Psoas muscle (tissue), 7 donors: ENCODE measurements at regions not wholly inside any gene's neighbourhood (a gene's known extent, or its start where the extent isn't known, plus 50 kb on each side); places are given as distances from the start of the nearest gene placed in this dataset.
"Not testable (repeated sequence)": the region's sequence is repeated elsewhere in the genome, so short reads cannot be mapped to it uniquely, and the experiment has no call there.

Source experiments
- ATAC-seq, 4 donors: fragments of 200-7000 bp; cut with Tn5 transposase; one replicate each; pipeline ENCODE4 v1.9.1; 2020; ENCODE audit warnings: moderate library complexity in 3 of 4, mild to moderate bottlenecking in 2 of 4
- DNase-seq, 2 donors: peaks; one replicate each; pipeline ENCODE4 v3.0.0-alpha.2; 2020
- H3K27ac ChIP-seq: fragments of 200-600 bp; one replicate; pipeline ENCODE4 v1.8.0; 2022
- H3K27me3 ChIP-seq, 3 donors: fragments of 200-600 bp in 1 of 3; one replicate each; pipeline versions ENCODE4 v1.6.1 to v1.8.0; 2013 to 2022; ENCODE audit warnings: low read length in 2 of 3, mild to moderate bottlenecking in 2 of 3, moderate library complexity in 1 of 3; ENCODE audit not compliant: insufficient read depth in 3 of 3
- H3K36me3 ChIP-seq, 2 donors: fragments of 200-600 bp in 1 of 2; one replicate each; pipeline versions ENCODE4 v1.6.1 to v1.8.0; 2013 to 2022; ENCODE audit warnings: low read depth in 1 of 2, mild to moderate bottlenecking in 1 of 2, moderate library complexity in 1 of 2; ENCODE audit not compliant: insufficient read depth in 1 of 2
- H3K4me1 ChIP-seq: fragments of 200-600 bp; one replicate; pipeline ENCODE4 v1.8.0; 2022
- H3K4me3 ChIP-seq: fragments of 200-600 bp; one replicate; pipeline ENCODE4 v1.8.0; 2022; ENCODE audit warnings: mild to moderate bottlenecking
- H3K9me3 ChIP-seq: fragments of 200-600 bp; one replicate; pipeline ENCODE4 v1.8.0; 2022
- CTCF ChIP-seq: fragments of 200-600 bp; IDR thresholded peaks from one replicate; pipeline ENCODE4 v1.8.0; 2022; ENCODE audit warnings: antibody characterized with exemption
- WGBS, 3 donors: extraction: QIAGEN DNeasy Blood & Tissue Kit; methylation state at CpG; one replicate each; pipeline versions ENCODE4 v1.1.6 to v1.1.7; 2013; 5-methylcytosine and 5-hydroxymethylcytosine counted together
- intact Hi-C, 2 donors: fragments of 100-400 bp; cut with DNase I; formaldehyde crosslinking; loops; one replicate each; pipeline versions ENCODE4 v1.11.0 to v1.14.2; 2022
- donor health status: healthy with polysubstance abuse.
- donor health status: DM: no; HTN: no; CAD: no; lungs with moderate emphysema.
- donor health status: Bipolar disorder and iron deficiency.
- donor health status: healthy.
- donor health status: DM: yes; HTN: yes; CAD: no.
- donor health status: DM: no; HTN: no; CAD: no.
- donor health status: DM: yes; HTN: yes; CAD: no.

DNA sequence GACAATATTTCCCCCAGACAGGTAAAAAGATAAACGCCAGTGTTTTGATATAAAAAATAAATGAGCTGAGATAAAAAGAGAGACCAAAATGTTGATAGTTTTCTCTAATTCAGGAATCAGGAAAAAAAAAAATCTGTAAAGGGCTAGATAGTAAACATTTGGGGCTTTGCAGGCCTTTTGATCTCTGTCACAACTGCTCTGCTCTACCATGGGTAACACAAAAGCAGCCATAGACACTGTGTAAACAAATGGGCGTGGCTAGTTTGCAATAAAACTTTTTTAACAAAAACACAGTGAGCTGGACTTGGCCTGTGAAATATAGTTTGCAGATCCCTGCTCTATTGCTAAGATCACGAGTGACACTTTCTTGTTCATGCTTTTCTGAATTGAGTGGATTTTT lies 219.1 kb upstream of the STXBP5 start:
- Histone ChIP-seq H3K27me3 (no peaks in the 10 kb centered on the region), H3K9me3 (peaks cover 9% of the 10 kb centered on the region), H3K4me3 (no peak overlapping the region), H3K36me3 (no peaks in the 10 kb centered on the region), H3K4me1 (no peaks in the 10 kb centered on the region), H3K27ac (no peak overlapping the region)
- DNase-seq (no peak), ATAC-seq (no peak)
- WGBS, 3 donors = 60 to 70% (median 68%) methylated on average over 3 of the region's 3 CpGs
- intact Hi-C loops = no loop called here
- no peak for TF ChIP-seq CTCF

DNA sequence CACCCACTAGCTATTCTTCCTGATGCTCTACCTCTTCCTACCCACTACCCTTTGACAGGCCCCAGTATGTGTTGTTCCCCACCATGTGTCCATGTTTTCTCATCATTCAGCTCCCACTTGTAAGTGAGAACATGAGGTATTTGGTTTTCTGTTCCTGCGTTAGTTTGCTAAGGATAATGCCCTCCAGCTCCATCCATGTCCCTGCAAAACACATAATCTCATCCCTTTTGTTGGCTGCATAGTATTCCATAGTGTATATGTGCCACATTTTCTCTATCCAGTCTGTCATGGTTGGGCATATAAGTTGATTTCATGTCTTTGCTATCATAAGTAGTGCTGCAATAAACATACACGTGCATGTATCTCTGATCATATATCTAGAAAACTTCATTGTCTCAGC lies 218.3 kb upstream of the STXBP5 start:
- peaks cover 9% of the 10 kb centered on the region for H3K9me3 ChIP-seq
- 92 to 98% (median 95%) methylated on average over 2 of the region's 2 CpGs for WGBS, 3 donors
- H3K4me1 ChIP-seq = no peaks in the 10 kb centered on the region
- H3K36me3 ChIP-seq = no peaks in the 10 kb centered on the region
- no peaks in the 10 kb centered on the region for H3K27me3 ChIP-seq
- ATAC-seq = no peak
- TF ChIP-seq CTCF = no peak
- no peak for DNase-seq
- H3K4me3 ChIP-seq = no peak overlapping the region
- intact Hi-C loops = no loop called here
- H3K27ac ChIP-seq = no peak overlapping the region

DNA sequence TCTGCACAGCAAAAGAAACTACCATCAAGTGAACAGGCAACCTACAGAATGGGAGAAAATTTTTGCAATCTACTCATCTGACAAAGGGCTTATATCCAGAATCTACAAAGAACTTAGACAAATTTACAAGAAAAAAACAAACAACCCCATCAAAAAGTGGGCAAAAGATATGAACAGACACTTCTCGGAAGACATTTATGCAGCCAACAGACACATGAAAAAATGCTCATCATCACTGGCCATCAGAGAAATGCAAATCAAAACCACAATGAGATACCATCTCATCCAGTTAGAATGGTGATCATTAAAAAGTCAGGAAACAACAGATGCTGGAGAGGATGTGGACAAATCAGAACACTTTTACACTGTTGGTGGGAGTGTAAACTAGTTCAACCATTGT lies 216.3 kb upstream of the STXBP5 start:
- H3K9me3 ChIP-seq, H3K27me3 ChIP-seq, H3K36me3 ChIP-seq, H3K27ac ChIP-seq, intact Hi-C loops, H3K4me1 ChIP-seq, ATAC-seq, DNase-seq, H3K4me3 ChIP-seq: not testable (repeated sequence)
- 92 to 100% (median 96%) methylated on average over 1 of the region's 1 CpG for WGBS, 3 donors

GRCh38 chr6:146989860-146990259 lies 214.4 kb upstream of the STXBP5 start:
- intact Hi-C loops = no loop called here
- Histone ChIP-seq H3K4me1 (no peaks in the 10 kb centered on the region), H3K27ac (no peak overlapping the region), H3K27me3 (no peaks in the 10 kb centered on the region), H3K9me3 (peaks cover 9% of the 10 kb centered on the region), H3K36me3 (no peaks in the 10 kb centered on the region), H3K4me3 (no peak overlapping the region)
- no peak for ATAC-seq
- DNase-seq = no peak
- WGBS, 3 donors = 88 to 89% (median 89%) methylated on average over 4 of the region's 4 CpGs
- no peak for TF ChIP-seq CTCF

DNA sequence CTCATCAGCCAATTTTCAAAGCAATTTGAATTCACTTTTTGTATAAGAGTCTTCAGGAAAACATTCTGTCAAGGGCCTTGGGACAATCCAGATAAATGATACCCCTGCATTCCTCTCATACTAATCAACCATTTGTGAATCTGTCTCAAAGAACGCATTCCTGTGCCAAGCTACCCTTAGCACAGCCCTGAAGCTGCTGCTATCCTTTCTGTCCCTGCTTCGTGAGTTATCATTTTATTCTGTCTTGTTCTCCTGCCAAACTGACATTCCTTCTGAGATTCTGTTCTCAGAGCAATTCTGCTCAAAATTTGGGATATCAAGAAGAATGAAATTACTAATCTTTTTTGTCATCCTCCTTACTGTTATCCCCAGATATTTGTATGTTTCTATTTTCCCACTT lies 213.9 kb upstream of the STXBP5 start:
- 28 to 35% (median 31%) methylated on average over 2 of the region's 2 CpGs for WGBS, 3 donors
- H3K4me1 ChIP-seq = no peaks in the 10 kb centered on the region
- H3K36me3 ChIP-seq = no peaks in the 10 kb centered on the region
- no peak overlapping the region for H3K4me3 ChIP-seq
- H3K9me3 ChIP-seq = peaks cover 9% of the 10 kb centered on the region
- TF ChIP-seq CTCF = no peak
- DNase-seq = no peak
- H3K27ac ChIP-seq = no peak overlapping the region
- intact Hi-C loops = no loop called here
- ATAC-seq = no peak
- no peaks in the 10 kb centered on the region for H3K27me3 ChIP-seq
